IPS-18a (cell line): ENCODE measurements at regions not wholly inside any gene's neighbourhood (a gene's known extent, or its start where the extent isn't known, plus 50 kb on each side); places are given as distances from the start of the nearest gene placed in this dataset.

Experiments used
- H3K27ac ChIP-seq: one replicate; pipeline ENCODE4 v1.5.1; 2013; ENCODE audit warnings: low read length
- H3K27me3 ChIP-seq: one replicate; pipeline ENCODE4 v1.6.1; 2013; ENCODE audit warnings: mild to moderate bottlenecking, low read length; ENCODE audit not compliant: control insufficient read depth, insufficient read depth
- H3K36me3 ChIP-seq: one replicate; pipeline ENCODE4 v1.6.1; 2013; ENCODE audit warnings: low read depth, low read length; ENCODE audit not compliant: control insufficient read depth
- H3K4me1 ChIP-seq: one replicate; pipeline ENCODE4 v1.6.1; 2013; ENCODE audit warnings: low read depth, low read length; ENCODE audit not compliant: control insufficient read depth
- H3K4me3 ChIP-seq: one replicate; pipeline ENCODE4 v1.5.1; 2013; ENCODE audit warnings: low read length
- H3K9ac ChIP-seq: one replicate; pipeline ENCODE4 v1.6.1; 2013; ENCODE audit warnings: mild to moderate bottlenecking, low read length, moderate library complexity
- H3K9me3 ChIP-seq: one replicate; pipeline ENCODE4 v1.6.1; 2013; ENCODE audit warnings: low read depth, low read length; ENCODE audit not compliant: control insufficient read depth

DNA sequence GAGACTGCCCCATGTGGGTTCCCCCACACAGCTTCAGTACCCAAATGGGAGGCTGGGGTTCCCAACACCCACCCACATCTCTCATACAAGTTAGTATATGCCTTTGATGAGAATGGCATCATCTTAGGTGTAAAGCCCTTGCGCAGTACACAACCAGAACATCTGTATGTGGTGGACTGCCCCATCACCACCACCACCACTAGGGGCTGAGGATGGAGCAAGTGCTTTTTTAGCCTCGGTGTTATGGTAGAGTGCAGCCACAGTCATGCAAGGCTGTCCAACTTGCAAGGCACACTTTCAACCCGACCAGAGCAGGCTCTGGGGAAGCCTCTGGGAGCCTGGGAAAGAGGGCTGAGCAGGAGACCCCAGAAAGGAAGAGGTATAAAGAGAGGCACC, 241.2 kb downstream of the TFCP2L1 start:
- H3K36me3 ChIP-seq = no peaks in the 10 kb centered on the region
- no peaks in the 10 kb centered on the region for H3K27me3 ChIP-seq
- no peak overlapping the region for H3K4me3 ChIP-seq
- H3K4me1 ChIP-seq = no peaks in the 10 kb centered on the region
- no peaks in the 10 kb centered on the region for H3K9me3 ChIP-seq
- H3K27ac ChIP-seq = no peak overlapping the region
- H3K9ac ChIP-seq = no peak overlapping the region

DNA sequence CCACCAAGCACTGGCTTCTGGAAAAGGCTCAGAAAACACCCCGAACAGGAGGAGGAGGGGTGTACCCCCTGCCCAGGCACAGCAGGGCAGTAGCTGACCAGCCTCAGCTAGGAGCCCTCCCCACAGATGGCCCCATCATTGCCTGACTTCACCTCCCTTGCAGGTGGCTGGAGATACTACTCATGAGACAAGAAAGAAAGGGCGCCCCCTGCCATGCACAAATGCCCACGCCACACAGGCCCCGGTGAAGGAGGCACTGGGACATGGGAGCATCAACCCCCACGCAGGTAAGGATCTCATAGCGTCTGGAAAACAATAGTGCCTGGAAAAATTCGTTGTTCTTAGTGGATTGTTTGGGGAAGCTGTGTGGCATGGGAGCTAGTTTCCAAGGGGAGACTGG, 240.6 kb downstream of the TFCP2L1 start:
- Histone ChIP-seq H3K9me3 (no peaks in the 10 kb centered on the region), H3K9ac (no peak overlapping the region), H3K36me3 (no peaks in the 10 kb centered on the region), H3K27me3 (no peaks in the 10 kb centered on the region), H3K4me3 (no peak overlapping the region), H3K4me1 (no peaks in the 10 kb centered on the region), H3K27ac (no peak overlapping the region)

GRCh38 chr2:121045245-121045644, 239.8 kb downstream of the TFCP2L1 start:
- no peak overlapping the region for H3K4me3 ChIP-seq
- no peak overlapping the region for H3K27ac ChIP-seq
- H3K4me1 ChIP-seq = no peaks in the 10 kb centered on the region
- H3K36me3 ChIP-seq = no peaks in the 10 kb centered on the region
- H3K9ac ChIP-seq = no peak overlapping the region
- H3K27me3 ChIP-seq = no peaks in the 10 kb centered on the region
- H3K9me3 ChIP-seq = no peaks in the 10 kb centered on the region

- Histone ChIP-seq H3K4me1 (no peaks in the 10 kb centered on the region), H3K36me3 (no peaks in the 10 kb centered on the region), H3K27ac (no peak overlapping the region), H3K9me3 (no peaks in the 10 kb centered on the region), H3K9ac (no peak overlapping the region), H3K4me3 (no peak overlapping the region), H3K27me3 (no peaks in the 10 kb centered on the region)
These were observed 238.7 kb downstream of the TFCP2L1 start for GRCh38 chr2:121046335-121046734.

- H3K9me3 ChIP-seq = no peaks in the 10 kb centered on the region
- H3K36me3 ChIP-seq = no peaks in the 10 kb centered on the region
- no peaks in the 10 kb centered on the region for H3K4me1 ChIP-seq
These were observed 237.6 kb downstream of the TFCP2L1 start for GRCh38 chr2:121047383-121047782.

DNA sequence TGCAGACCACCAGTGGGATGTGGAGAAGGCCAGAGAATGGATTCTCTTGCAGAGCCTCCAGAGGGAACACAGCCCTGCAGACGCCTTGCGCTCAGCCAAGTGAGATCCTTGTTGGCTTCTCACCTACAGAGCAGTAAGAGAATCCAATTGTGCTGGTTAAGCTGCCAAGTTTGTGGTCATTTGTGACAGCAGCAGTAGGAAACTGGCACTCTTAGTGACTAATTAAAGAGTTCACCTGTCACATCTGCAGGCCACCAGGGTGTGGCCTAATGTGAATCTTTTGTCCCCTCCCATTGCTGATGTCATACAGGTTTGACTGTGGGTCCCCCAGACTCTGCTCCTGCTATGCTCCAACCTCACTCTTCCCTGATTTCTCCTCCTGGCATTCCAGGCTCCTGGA, 235.9 kb downstream of the TFCP2L1 start:
- H3K27me3 ChIP-seq = no peaks in the 10 kb centered on the region
- H3K9me3 ChIP-seq = no peaks in the 10 kb centered on the region
- no peak overlapping the region for H3K9ac ChIP-seq
- no peaks in the 10 kb centered on the region for H3K36me3 ChIP-seq
- H3K27ac ChIP-seq = no peak overlapping the region
- no peaks in the 10 kb centered on the region for H3K4me1 ChIP-seq
- no peak overlapping the region for H3K4me3 ChIP-seq

More at GRCh38 chr2:121047383-121047782, 237.6 kb downstream of the TFCP2L1 start:
- no peaks in the 10 kb centered on the region for H3K27me3 ChIP-seq
- H3K27ac ChIP-seq = no peak overlapping the region
- no peak overlapping the region for H3K9ac ChIP-seq
- no peak overlapping the region for H3K4me3 ChIP-seq

- Histone ChIP-seq H3K36me3 (no peaks in the 10 kb centered on the region), H3K27me3 (no peaks in the 10 kb centered on the region), H3K9me3 (no peaks in the 10 kb centered on the region), H3K9ac (no peak overlapping the region), H3K4me1 (no peaks in the 10 kb centered on the region), H3K4me3 (no peak overlapping the region), H3K27ac (no peak overlapping the region)
These were observed 234.9 kb downstream of the TFCP2L1 start for GRCh38 chr2:121049950-121050585.

- Histone ChIP-seq H3K4me3 (no peak overlapping the region), H3K9ac (no peak overlapping the region), H3K9me3 (no peaks in the 10 kb centered on the region), H3K36me3 (no peaks in the 10 kb centered on the region), H3K4me1 (no peaks in the 10 kb centered on the region), H3K27ac (no peak overlapping the region), H3K27me3 (no peaks in the 10 kb centered on the region)
These were observed 233.7 kb downstream of the TFCP2L1 start for GRCh38 chr2:121051311-121051710.

DNA sequence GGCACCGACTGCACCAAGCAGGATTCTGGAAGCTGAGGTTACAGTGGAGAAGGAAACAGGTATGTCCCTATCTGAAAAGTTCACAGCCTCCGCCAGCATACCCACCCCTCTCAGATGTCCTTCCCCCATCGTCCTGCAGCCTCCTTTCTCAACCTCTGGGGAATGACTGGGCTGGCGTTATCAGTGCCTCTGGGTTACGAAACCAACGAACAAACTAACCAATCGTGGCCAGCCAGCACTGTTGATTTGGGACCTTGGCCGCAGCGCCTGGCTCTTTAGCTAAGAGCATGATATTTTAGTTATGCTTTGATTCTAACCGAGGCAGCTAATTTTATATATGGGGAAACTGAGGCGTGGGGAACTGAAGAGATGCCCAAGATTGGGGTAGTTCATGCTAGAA, 233.0 kb downstream of the TFCP2L1 start:
- no peak overlapping the region for H3K4me3 ChIP-seq
- no peaks in the 10 kb centered on the region for H3K36me3 ChIP-seq
- H3K9ac ChIP-seq = no peak overlapping the region
- H3K9me3 ChIP-seq = no peaks in the 10 kb centered on the region
- no peaks in the 10 kb centered on the region for H3K27me3 ChIP-seq
- no peak overlapping the region for H3K27ac ChIP-seq
- H3K4me1 ChIP-seq = no peaks in the 10 kb centered on the region

GRCh38 chr2:121052521-121052920, 232.5 kb downstream of the TFCP2L1 start:
- Histone ChIP-seq H3K27ac (no peak overlapping the region), H3K4me3 (no peak overlapping the region), H3K36me3 (no peaks in the 10 kb centered on the region), H3K9me3 (no peaks in the 10 kb centered on the region), H3K4me1 (no peaks in the 10 kb centered on the region), H3K9ac (no peak overlapping the region), H3K27me3 (no peaks in the 10 kb centered on the region)

- H3K27ac ChIP-seq = no peak overlapping the region
- H3K9me3 ChIP-seq = no peaks in the 10 kb centered on the region
- no peaks in the 10 kb centered on the region for H3K27me3 ChIP-seq
- H3K4me3 ChIP-seq = no peak overlapping the region
- no peaks in the 10 kb centered on the region for H3K4me1 ChIP-seq
- H3K9ac ChIP-seq = no peak overlapping the region
- no peaks in the 10 kb centered on the region for H3K36me3 ChIP-seq
These were observed 229.9 kb downstream of the TFCP2L1 start for GRCh38 chr2:121055088-121055487.

GRCh38 chr2:121055501-121055900, 229.5 kb downstream of the TFCP2L1 start:
- no peak overlapping the region for H3K27ac ChIP-seq
- H3K36me3 ChIP-seq = no peaks in the 10 kb centered on the region
- H3K4me3 ChIP-seq = no peak overlapping the region
- H3K4me1 ChIP-seq = no peaks in the 10 kb centered on the region
- no peaks in the 10 kb centered on the region for H3K27me3 ChIP-seq
- no peak overlapping the region for H3K9ac ChIP-seq
- H3K9me3 ChIP-seq = no peaks in the 10 kb centered on the region
